ENCODE measurements at regions not wholly inside any gene's neighbourhood (a gene's known extent, or its start where the extent isn't known, plus 50 kb on each side); places are given as distances from the start of the nearest gene placed in this dataset.

DNA sequence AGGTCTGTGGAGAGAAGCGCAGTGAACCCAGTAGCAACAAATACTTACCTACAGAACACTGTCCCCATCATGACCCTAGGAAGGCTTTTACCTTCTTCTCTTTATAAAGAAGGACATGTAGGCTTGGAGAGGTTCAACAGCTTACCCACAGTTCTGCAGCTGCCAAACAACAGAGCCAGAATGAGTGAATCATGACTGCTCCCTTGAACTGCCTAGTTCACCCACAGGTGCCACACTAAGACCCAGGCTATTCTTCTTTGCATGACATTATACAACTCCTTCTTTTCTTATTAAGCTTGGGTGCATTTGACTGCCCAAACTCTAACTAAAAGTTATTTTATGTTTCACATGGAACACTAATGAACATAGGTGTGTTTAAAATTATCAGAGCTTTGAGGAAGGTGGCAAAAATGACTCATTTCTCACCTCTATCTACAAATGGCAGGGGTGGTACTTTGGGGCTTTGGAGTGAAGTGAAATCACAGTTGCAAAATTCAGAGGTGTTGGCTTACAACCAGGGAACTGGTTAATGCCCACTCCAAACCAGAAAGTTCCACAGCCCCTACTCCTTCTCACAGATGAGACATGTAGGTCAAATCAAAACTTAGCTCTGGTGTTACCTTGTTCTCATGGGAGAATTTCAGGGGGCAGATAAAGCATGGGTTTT lies 201.6 kb downstream of the SEMA6A start:
- Histone ChIP-seq H3K9ac (ENCODE audit: insufficient read length, low read depth) (no peak overlapping the region), H3K27me3 (ENCODE audit: insufficient read depth, insufficient read length) (no peaks in the 10 kb centered on the region), H3K4me3 (ENCODE audit: insufficient read length, low read depth) (no peak overlapping the region), H3K4me1 (ENCODE audit: insufficient read depth, insufficient read length) (peaks cover 1% of the 10 kb centered on the region), H3K36me3 (ENCODE audit: insufficient read depth, insufficient read length, low read length) (no peaks in the 10 kb centered on the region), H3K9me3 (ENCODE audit: insufficient read depth, low read length) (no peaks in the 10 kb centered on the region)
- DNase-seq (ENCODE audit: low read depth, low spot score): no peak
- TF ChIP-seq YY1 (IDR thresholded peaks at IDR 0.05; ENCODE audit: insufficient read depth, insufficient read length) (no peak), SUZ12 (IDR thresholded peaks at IDR 0.05; ENCODE audit: extremely low read depth, insufficient read depth, insufficient read length) (no peak), ZNF274 (IDR thresholded peaks at IDR 0.05; ENCODE audit: low read depth, low read length) (no peak)

DNA sequence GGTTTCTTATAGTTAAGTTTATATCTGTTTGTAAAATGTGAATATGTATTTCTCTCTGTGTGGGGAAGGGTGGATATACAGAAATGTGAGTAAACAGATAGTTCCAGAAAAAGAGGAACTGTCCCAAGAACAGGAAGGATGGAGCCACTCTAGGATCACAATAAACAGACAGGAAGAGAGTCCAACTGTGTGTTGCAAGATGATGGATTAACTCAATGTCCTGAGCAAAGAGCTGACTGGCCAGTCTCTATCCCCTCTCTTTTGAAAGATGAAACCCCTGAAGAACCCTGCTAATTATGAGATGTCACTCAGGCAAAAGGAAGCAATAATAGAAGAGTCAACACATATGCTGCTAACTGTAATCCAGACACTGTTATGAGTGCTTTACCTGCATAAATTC lies 202.7 kb downstream of the SEMA6A start:
- Histone ChIP-seq H3K4me1 (ENCODE audit: insufficient read depth, insufficient read length) (no peaks in the 10 kb centered on the region), H3K27me3 (ENCODE audit: insufficient read depth, insufficient read length) (no peaks in the 10 kb centered on the region), H3K9me3 (ENCODE audit: insufficient read depth, low read length) (no peaks in the 10 kb centered on the region), H3K36me3 (ENCODE audit: insufficient read depth, insufficient read length, low read length) (no peaks in the 10 kb centered on the region), H3K9ac (ENCODE audit: insufficient read length, low read depth) (no peak overlapping the region), H3K4me3 (ENCODE audit: insufficient read length, low read depth) (no peak overlapping the region)
- no peak for DNase-seq (ENCODE audit: low read depth, low spot score)
- no peak for TF ChIP-seq ZNF274 (IDR thresholded peaks at IDR 0.05; ENCODE audit: low read depth, low read length)
- TF ChIP-seq SUZ12 (IDR thresholded peaks at IDR 0.05; ENCODE audit: extremely low read depth, insufficient read depth, insufficient read length): no peak
- no peak for TF ChIP-seq YY1 (IDR thresholded peaks at IDR 0.05; ENCODE audit: insufficient read depth, insufficient read length)

DNA sequence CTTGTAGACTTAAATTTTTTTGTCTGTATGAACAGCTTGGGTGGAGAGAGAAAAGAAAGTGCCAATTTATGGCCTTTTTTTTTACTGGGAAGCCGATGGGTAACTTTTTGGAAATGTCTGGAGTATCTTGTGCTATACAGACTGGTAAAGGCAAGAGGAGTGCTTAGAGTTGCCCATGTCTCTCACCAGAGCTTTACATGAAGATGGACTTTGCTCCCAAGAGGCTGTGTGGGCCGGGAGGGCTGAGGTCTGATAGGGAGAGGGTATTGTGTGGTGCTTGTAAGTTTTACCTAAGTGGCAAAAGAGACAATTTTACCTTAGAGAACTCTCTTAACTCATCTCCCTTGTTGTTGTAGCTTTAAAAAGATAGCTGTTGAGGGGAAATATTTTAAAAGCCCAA lies 203.2 kb downstream of the SEMA6A start:
- Histone ChIP-seq H3K27me3 (ENCODE audit: insufficient read depth, insufficient read length) (no peaks in the 10 kb centered on the region), H3K4me1 (ENCODE audit: insufficient read depth, insufficient read length) (no peaks in the 10 kb centered on the region), H3K36me3 (ENCODE audit: insufficient read depth, insufficient read length, low read length) (no peaks in the 10 kb centered on the region), H3K4me3 (ENCODE audit: insufficient read length, low read depth) (no peak overlapping the region), H3K9me3 (ENCODE audit: insufficient read depth, low read length) (no peaks in the 10 kb centered on the region), H3K9ac (ENCODE audit: insufficient read length, low read depth) (no peak overlapping the region)
- no peak for DNase-seq (ENCODE audit: low read depth, low spot score)
- no peak for TF ChIP-seq YY1 (IDR thresholded peaks at IDR 0.05; ENCODE audit: insufficient read depth, insufficient read length)
- TF ChIP-seq SUZ12 (IDR thresholded peaks at IDR 0.05; ENCODE audit: extremely low read depth, insufficient read depth, insufficient read length): no peak
- no peak for TF ChIP-seq ZNF274 (IDR thresholded peaks at IDR 0.05; ENCODE audit: low read depth, low read length)

DNA sequence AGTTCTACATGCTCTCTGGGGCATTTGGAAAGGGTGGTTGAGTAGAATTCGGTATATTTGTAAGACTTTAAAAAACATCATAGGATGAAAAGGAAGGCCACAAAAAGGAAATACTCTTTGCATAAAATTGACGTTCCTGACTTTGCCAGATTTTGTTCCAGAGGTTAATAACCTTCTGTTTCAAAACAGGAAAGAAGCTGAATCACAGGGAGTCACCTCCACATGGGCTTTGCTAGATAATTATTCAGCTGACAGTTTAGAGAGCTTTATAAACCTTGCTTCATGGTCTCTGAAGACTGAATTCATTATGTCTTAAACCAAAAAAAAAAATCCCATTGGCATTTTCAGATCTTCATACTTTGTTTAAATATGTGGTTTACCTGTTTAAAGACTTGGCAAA lies 203.7 kb downstream of the SEMA6A start:
- no peak overlapping the region for H3K9ac ChIP-seq (ENCODE audit: insufficient read length, low read depth)
- no peak for DNase-seq (ENCODE audit: low read depth, low spot score)
- no peaks in the 10 kb centered on the region for H3K4me1 ChIP-seq (ENCODE audit: insufficient read depth, insufficient read length)
- no peaks in the 10 kb centered on the region for H3K9me3 ChIP-seq (ENCODE audit: insufficient read depth, low read length)
- H3K4me3 ChIP-seq (ENCODE audit: insufficient read length, low read depth): no peak overlapping the region
- TF ChIP-seq YY1 (IDR thresholded peaks at IDR 0.05; ENCODE audit: insufficient read depth, insufficient read length) (no peak), ZNF274 (IDR thresholded peaks at IDR 0.05; ENCODE audit: low read depth, low read length) (no peak), SUZ12 (IDR thresholded peaks at IDR 0.05; ENCODE audit: extremely low read depth, insufficient read depth, insufficient read length) (no peak)
- no peaks in the 10 kb centered on the region for H3K36me3 ChIP-seq (ENCODE audit: insufficient read depth, insufficient read length, low read length)
- no peaks in the 10 kb centered on the region for H3K27me3 ChIP-seq (ENCODE audit: insufficient read depth, insufficient read length)

DNA sequence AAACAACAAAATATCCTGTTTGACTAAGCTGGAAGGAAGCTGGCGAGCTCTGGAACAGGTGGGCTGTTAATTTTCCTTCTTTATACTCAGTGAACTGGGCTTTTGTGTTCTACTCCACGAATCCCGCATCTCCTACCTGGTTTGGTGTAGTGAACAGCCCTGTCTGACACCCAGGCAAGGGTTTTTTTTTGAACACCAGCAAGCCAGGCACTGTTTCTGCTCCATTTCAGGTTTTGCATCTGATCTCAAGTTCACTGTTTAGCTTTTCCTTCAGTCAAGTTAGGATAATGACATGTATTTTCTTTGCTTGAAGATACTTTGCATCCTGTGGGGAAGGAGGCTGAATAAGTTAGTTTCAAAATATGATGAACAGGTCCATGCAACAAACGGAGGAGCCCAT lies 204.5 kb downstream of the SEMA6A start:
- H3K4me1 ChIP-seq (ENCODE audit: insufficient read depth, insufficient read length): no peaks in the 10 kb centered on the region
- TF ChIP-seq SUZ12 (IDR thresholded peaks at IDR 0.05; ENCODE audit: extremely low read depth, insufficient read depth, insufficient read length) (no peak), ZNF274 (IDR thresholded peaks at IDR 0.05; ENCODE audit: low read depth, low read length) (no peak), YY1 (IDR thresholded peaks at IDR 0.05; ENCODE audit: insufficient read depth, insufficient read length) (no peak)
- H3K4me3 ChIP-seq (ENCODE audit: insufficient read length, low read depth): no peak overlapping the region
- H3K27me3 ChIP-seq (ENCODE audit: insufficient read depth, insufficient read length): no peaks in the 10 kb centered on the region
- H3K9ac ChIP-seq (ENCODE audit: insufficient read length, low read depth): no peak overlapping the region
- DNase-seq (ENCODE audit: low read depth, low spot score): no peak
- H3K9me3 ChIP-seq (ENCODE audit: insufficient read depth, low read length): no peaks in the 10 kb centered on the region
- H3K36me3 ChIP-seq (ENCODE audit: insufficient read depth, insufficient read length, low read length): no peaks in the 10 kb centered on the region

DNA sequence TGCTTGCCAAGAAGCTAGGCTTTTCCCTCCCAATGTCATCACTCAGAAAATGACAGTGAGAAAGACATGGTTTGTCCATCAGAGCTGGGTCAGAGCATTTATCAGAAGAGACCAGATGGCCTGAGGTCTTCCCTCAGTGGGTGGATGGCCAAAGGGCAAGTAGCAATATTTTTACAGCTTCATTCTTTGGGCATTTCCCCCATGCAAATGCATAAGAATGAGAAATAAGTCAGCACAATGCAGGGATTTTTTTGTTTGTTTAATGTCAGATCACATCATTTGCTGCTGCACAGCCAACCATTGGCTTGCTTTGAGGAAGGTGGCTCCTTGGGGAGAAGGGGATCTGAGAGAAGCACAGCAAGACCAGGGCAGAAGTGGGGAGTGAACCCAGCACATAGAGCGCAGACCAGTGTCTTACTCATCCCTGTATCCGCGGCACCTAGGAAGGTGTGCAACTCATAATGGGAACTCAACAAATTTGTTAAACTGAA lies 209.6 kb downstream of the SEMA6A start:
- H3K4me3 ChIP-seq (ENCODE audit: insufficient read length, low read depth): no peak overlapping the region
- H3K9ac ChIP-seq (ENCODE audit: insufficient read length, low read depth): no peak overlapping the region
- peaks cover 9% of the 10 kb centered on the region for H3K27me3 ChIP-seq (ENCODE audit: insufficient read depth, insufficient read length)
- no peak for DNase-seq (ENCODE audit: low read depth, low spot score)
- no peaks in the 10 kb centered on the region for H3K9me3 ChIP-seq (ENCODE audit: insufficient read depth, low read length)
- TF ChIP-seq YY1 (IDR thresholded peaks at IDR 0.05; ENCODE audit: insufficient read depth, insufficient read length) (no peak), ZNF274 (IDR thresholded peaks at IDR 0.05; ENCODE audit: low read depth, low read length) (no peak), SUZ12 (IDR thresholded peaks at IDR 0.05; ENCODE audit: extremely low read depth, insufficient read depth, insufficient read length) (no peak)
- no peaks in the 10 kb centered on the region for H3K4me1 ChIP-seq (ENCODE audit: insufficient read depth, insufficient read length)
- H3K36me3 ChIP-seq (ENCODE audit: insufficient read depth, insufficient read length, low read length): no peaks in the 10 kb centered on the region

DNA sequence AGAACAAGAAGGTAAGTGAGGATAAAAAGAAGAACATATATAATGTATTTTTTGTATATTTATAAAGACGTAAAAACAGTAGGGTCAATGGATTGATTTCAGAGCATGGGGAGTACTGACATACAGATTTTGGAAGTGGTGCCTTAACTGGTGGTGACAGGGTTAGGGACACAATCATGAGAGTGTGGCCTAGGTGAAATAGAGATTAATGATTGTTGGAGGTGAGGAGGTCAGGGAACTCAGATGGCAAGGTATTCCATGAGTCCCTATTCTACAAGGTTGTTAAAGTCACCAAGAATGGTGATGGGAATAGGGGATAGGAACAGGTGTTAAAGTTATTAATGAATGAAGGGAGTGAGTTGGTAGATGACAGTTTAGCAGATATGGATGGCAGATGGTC lies 210.8 kb downstream of the SEMA6A start:
- H3K9ac ChIP-seq (ENCODE audit: insufficient read length, low read depth): no peak overlapping the region
- DNase-seq (ENCODE audit: low read depth, low spot score): no peak
- TF ChIP-seq SUZ12 (IDR thresholded peaks at IDR 0.05; ENCODE audit: extremely low read depth, insufficient read depth, insufficient read length) (no peak), YY1 (IDR thresholded peaks at IDR 0.05; ENCODE audit: insufficient read depth, insufficient read length) (no peak), ZNF274 (IDR thresholded peaks at IDR 0.05; ENCODE audit: low read depth, low read length) (no peak)
- no peak overlapping the region for H3K4me3 ChIP-seq (ENCODE audit: insufficient read length, low read depth)
- H3K9me3 ChIP-seq (ENCODE audit: insufficient read depth, low read length): no peaks in the 10 kb centered on the region
- H3K27me3 ChIP-seq (ENCODE audit: insufficient read depth, insufficient read length): peaks cover 9% of the 10 kb centered on the region
- no peaks in the 10 kb centered on the region for H3K36me3 ChIP-seq (ENCODE audit: insufficient read depth, insufficient read length, low read length)
- H3K4me1 ChIP-seq (ENCODE audit: insufficient read depth, insufficient read length): no peaks in the 10 kb centered on the region

Measured in NT2/D1 (cell line).